DOHH2 (cell line): ENCODE measurements at regions not wholly inside any gene's neighbourhood (a gene's known extent, or its start where the extent isn't known, plus 50 kb on each side); places are given as distances from the start of the nearest gene placed in this dataset.

Source experiments
- CTCF ChIP-seq: fragments of 200-600 bp; sonication (generic); IDR thresholded peaks from one replicate; pipeline ENCODE4 v1.5.1; 2014; ENCODE audit warnings: antibody characterized with exemption, mild to moderate bottlenecking, low read depth, low read length; ENCODE audit not compliant: poor library complexity, severe bottlenecking
- EZH2phosphoT487 ChIP-seq: fragments of 200-600 bp; sonication (generic); IDR thresholded peaks from 2 replicates; pipeline ENCODE4 v1.6.1; 2017; ENCODE audit warnings: borderline replicate concordance, mild to moderate bottlenecking, antibody characterized with exemption, low read length, moderate library complexity, mixed read lengths

- TF ChIP-seq CTCF (no peak), EZH2phosphoT487 (no peak)
Measured at GRCh38 chr4:161008527-161008926, 1155.3 kb downstream of the FSTL5 start.
